GM06990 (cell line): ENCODE measurements at regions not wholly inside any gene's neighbourhood (a gene's known extent, or its start where the extent isn't known, plus 50 kb on each side); places are given as distances from the start of the nearest gene placed in this dataset.

ENCODE experiments used
- DNase-seq: peaks from one replicate; pipeline ENCODE4 v3.0.0-alpha.2; 2011; ENCODE audit not compliant: insufficient read length; ENCODE audit errors: extremely low read depth
- H3K27me3 ChIP-seq: replicated peaks from 2 replicates; pipeline ENCODE4 v1.6.0; 2011; ENCODE audit warnings: low read length; ENCODE audit not compliant: control insufficient read depth, insufficient read depth
- H3K36me3 ChIP-seq: 2 replicates; pipeline ENCODE4 v1.5.1; 2011; ENCODE audit warnings: low read length; ENCODE audit not compliant: control insufficient read depth, insufficient read depth
- H3K4me3 ChIP-seq: replicated peaks from 2 replicates; pipeline ENCODE4 v1.5.1; 2011; ENCODE audit warnings: low read depth, mild to moderate bottlenecking, control low read depth, low read length
- CTCF ChIP-seq: IDR thresholded peaks from 2 replicates; pipeline ENCODE4 v1.5.1; 2011; ENCODE audit warnings: low read length, control low read depth, mild to moderate bottlenecking, inconsistent platforms; ENCODE audit not compliant: insufficient read depth, poor library complexity, severe bottlenecking

GRCh38 chr5:34570721-34571676 is 85.1 kb upstream of the RAI14 start:
- TF ChIP-seq CTCF: no peak
- no peak for DNase-seq
- Histone ChIP-seq H3K36me3 (no peaks in the 10 kb centered on the region), H3K4me3 (no peak overlapping the region), H3K27me3 (no peaks in the 10 kb centered on the region)

GRCh38 chr5:34571677-34572041 is 84.5 kb upstream of the RAI14 start:
- H3K27me3 ChIP-seq: no peaks in the 10 kb centered on the region
- H3K4me3 ChIP-seq: no peak overlapping the region
- TF ChIP-seq CTCF: no peak

GRCh38 chr5:34574936-34575467 is 81.1 kb upstream of the RAI14 start:
- H3K4me3 ChIP-seq: no peak overlapping the region
- H3K27me3 ChIP-seq: no peaks in the 10 kb centered on the region
- DNase-seq: no peak
- no peaks in the 10 kb centered on the region for H3K36me3 ChIP-seq
- TF ChIP-seq CTCF: no peak

More at GRCh38 chr5:34571677-34572041, 84.5 kb upstream of the RAI14 start:
- no peaks in the 10 kb centered on the region for H3K36me3 ChIP-seq
- DNase-seq: no peak

GRCh38 chr5:34576891-34577666 is 79.0 kb upstream of the RAI14 start:
- TF ChIP-seq CTCF: no peak
- Histone ChIP-seq H3K36me3 (no peaks in the 10 kb centered on the region), H3K27me3 (no peaks in the 10 kb centered on the region), H3K4me3 (no peak overlapping the region)
- no peak for DNase-seq

GRCh38 chr5:34578962-34579361 is 77.2 kb upstream of the RAI14 start:
- DNase-seq: no peak
- Histone ChIP-seq H3K27me3 (no peaks in the 10 kb centered on the region), H3K36me3 (no peaks in the 10 kb centered on the region), H3K4me3 (no peak overlapping the region)
- no peak for TF ChIP-seq CTCF
